ENCODE measurements at regions not wholly inside any gene's neighbourhood (a gene's known extent, or its start where the extent isn't known, plus 50 kb on each side); places are given as distances from the start of the nearest gene placed in this dataset.

DNA sequence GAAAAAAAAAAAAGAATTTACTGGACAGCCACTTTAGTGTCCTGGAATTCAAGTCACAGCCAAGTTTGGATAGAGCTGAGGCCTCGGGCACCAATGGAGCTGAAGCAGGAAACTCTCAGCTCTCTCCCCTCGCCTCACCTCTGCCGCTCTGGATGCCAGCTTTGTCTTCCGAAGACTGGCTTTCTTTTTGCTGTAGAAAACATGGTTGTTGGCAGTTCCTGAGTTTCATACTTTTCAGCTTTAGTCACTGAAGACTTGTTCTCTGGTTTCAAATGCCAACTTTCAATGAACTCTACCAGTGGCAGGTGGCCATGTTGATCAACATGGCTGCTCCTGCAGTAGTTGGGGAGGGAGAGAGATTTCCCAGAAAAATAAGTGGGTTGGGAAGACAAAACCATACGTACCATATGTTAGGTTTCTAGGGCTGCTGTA is 142.2 kb downstream of the SNX18 start:
- no peak for TF ChIP-seq POLR2AphosphoS5 (IDR thresholded peaks at IDR 0.05; ENCODE audit: low read depth, low read length)
- TF ChIP-seq FOXP2 (optimal IDR thresholded peaks at IDR 0.05; ENCODE audit: borderline replicate concordance, extremely low read depth, extremely low read length, insufficient read depth): no peak
- TF ChIP-seq SIN3A (IDR thresholded peaks at IDR 0.05; ENCODE audit: borderline replicate concordance, insufficient read depth, low read length): no peak
- TF ChIP-seq, protein P1, sequence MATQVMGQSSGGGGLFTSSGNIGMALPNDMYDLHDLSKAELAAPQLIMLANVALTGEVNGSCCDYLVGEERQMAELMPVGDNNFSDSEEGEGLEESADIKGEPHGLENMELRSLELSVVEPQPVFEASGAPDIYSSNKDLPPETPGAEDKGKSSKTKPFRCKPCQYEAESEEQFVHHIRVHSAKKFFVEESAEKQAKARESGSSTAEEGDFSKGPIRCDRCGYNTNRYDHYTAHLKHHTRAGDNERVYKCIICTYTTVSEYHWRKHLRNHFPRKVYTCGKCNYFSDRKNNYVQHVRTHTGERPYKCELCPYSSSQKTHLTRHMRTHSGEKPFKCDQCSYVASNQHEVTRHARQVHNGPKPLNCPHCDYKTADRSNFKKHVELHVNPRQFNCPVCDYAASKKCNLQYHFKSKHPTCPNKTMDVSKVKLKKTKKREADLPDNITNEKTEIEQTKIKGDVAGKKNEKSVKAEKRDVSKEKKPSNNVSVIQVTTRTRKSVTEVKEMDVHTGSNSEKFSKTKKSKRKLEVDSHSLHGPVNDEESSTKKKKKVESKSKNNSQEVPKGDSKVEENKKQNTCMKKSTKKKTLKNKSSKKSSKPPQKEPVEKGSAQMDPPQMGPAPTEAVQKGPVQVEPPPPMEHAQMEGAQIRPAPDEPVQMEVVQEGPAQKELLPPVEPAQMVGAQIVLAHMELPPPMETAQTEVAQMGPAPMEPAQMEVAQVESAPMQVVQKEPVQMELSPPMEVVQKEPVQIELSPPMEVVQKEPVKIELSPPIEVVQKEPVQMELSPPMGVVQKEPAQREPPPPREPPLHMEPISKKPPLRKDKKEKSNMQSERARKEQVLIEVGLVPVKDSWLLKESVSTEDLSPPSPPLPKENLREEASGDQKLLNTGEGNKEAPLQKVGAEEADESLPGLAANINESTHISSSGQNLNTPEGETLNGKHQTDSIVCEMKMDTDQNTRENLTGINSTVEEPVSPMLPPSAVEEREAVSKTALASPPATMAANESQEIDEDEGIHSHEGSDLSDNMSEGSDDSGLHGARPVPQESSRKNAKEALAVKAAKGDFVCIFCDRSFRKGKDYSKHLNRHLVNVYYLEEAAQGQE (IDR thresholded peaks at IDR 0.05; ENCODE audit: insufficient read depth in 1 of 2, low read depth in 2 of 2, low read length in 2 of 2): no peak
- no peak for TF ChIP-seq TAF1 (IDR thresholded peaks at IDR 0.05; ENCODE audit: borderline replicate concordance, insufficient read depth, low read length)

DNA sequence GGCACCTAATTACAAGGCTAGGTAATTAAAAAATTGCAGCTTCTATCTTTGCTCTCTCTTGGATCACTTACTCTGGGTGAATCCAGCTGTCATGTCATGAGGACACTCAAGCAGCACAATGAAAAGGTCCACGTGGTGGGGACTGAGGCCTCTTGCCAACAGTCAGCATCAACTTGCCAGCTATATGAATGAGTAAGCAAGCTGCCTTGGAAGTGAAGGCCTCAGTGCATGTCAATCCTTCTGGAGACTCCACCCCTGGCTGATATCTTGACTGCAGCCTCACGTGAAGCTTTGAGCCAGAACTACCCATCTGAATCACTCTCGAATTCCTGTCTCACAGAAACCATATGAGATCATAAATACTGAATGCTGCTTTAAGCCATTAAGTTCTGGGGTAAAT is 140.5 kb downstream of the SNX18 start:
- TF ChIP-seq, protein P1 (IDR thresholded peaks at IDR 0.05; ENCODE audit: insufficient read depth in 1 of 2, low read depth in 2 of 2, low read length in 2 of 2): no peak
- no peak for TF ChIP-seq FOXP2 (optimal IDR thresholded peaks at IDR 0.05; ENCODE audit: borderline replicate concordance, extremely low read depth, extremely low read length, insufficient read depth)
- TF ChIP-seq SIN3A (IDR thresholded peaks at IDR 0.05; ENCODE audit: borderline replicate concordance, insufficient read depth, low read length): no peak
- no peak for TF ChIP-seq TAF1 (IDR thresholded peaks at IDR 0.05; ENCODE audit: borderline replicate concordance, insufficient read depth, low read length)
- no peak for TF ChIP-seq POLR2AphosphoS5 (IDR thresholded peaks at IDR 0.05; ENCODE audit: low read depth, low read length)

DNA sequence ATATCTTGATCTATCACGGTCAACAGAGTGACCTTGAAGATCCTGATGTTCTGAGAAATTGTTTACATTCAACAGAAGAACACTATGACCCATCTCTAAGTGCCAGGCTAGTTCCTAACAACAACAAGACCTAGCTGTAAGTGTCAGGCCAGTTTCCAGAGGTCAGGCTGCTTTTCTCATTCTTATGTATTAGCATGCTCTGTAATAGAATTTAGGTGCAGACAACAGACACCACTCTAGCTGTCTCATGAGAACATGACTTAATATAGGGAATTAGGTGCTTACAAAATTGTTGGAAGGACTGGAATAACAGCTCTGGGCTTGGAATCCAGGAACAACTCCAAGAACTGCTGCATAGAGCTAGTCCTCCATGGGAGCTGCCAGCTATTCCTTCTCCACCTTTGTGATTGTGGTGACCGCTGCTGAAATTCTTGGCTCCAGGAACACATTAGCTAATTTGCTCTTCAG is 138.7 kb downstream of the SNX18 start:
- no peak for TF ChIP-seq TAF1 (IDR thresholded peaks at IDR 0.05; ENCODE audit: borderline replicate concordance, insufficient read depth, low read length)
- no peak for TF ChIP-seq POLR2AphosphoS5 (IDR thresholded peaks at IDR 0.05; ENCODE audit: low read depth, low read length)
- TF ChIP-seq FOXP2 (optimal IDR thresholded peaks at IDR 0.05; ENCODE audit: borderline replicate concordance, extremely low read depth, extremely low read length, insufficient read depth): no peak

DNA sequence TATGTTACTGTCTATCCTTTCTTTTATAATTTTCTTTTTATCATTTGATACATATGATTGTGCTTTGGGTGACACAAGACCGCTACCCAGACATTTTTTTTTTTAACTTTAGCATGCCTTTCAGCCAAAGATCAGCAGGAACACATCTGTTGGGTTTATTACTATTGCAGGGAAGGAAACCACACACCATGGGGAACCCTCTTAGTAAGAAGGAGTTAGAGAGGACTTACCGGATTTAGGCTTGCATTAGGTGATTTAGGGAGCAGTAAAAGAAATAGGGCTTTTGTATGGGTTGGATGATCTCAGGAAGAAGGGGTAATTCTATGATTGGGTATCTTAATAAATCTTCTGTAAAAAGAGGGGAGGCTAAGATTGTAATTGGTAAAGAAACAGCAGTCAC is 138.2 kb downstream of the SNX18 start:
- TF ChIP-seq FOXP2 (optimal IDR thresholded peaks at IDR 0.05; ENCODE audit: borderline replicate concordance, extremely low read depth, extremely low read length, insufficient read depth) (no peak), TAF1 (IDR thresholded peaks at IDR 0.05; ENCODE audit: borderline replicate concordance, insufficient read depth, low read length) (no peak), SIN3A (IDR thresholded peaks at IDR 0.05; ENCODE audit: borderline replicate concordance, insufficient read depth, low read length) (no peak), POLR2AphosphoS5 (IDR thresholded peaks at IDR 0.05; ENCODE audit: low read depth, low read length) (no peak)
- TF ChIP-seq, protein P1 (IDR thresholded peaks at IDR 0.05; ENCODE audit: insufficient read depth in 1 of 2, low read depth in 2 of 2, low read length in 2 of 2): no peak

DNA sequence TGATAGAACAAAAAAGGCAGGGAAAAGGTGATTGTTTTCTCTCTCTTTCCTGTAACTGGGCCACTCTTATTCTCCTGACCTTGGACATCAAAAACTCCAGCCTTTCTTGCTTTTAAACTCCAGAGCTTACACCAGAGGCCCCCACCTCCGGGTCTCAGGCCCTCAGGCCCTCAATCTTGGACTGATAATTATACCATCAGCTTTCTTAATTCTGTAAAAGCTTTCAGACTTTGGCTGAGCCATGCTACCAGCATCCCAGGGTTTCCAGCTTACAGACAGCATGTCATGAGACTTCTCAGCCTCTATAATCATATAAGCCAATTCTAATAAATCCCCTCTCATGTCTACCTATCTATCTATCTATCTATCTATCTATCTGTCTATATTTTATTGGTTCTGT is 137.7 kb downstream of the SNX18 start:
- TF ChIP-seq SIN3A (IDR thresholded peaks at IDR 0.05; ENCODE audit: borderline replicate concordance, insufficient read depth, low read length): no peak
- no peak for TF ChIP-seq FOXP2 (optimal IDR thresholded peaks at IDR 0.05; ENCODE audit: borderline replicate concordance, extremely low read depth, extremely low read length, insufficient read depth)
- TF ChIP-seq POLR2AphosphoS5 (IDR thresholded peaks at IDR 0.05; ENCODE audit: low read depth, low read length): no peak
- no peak for TF ChIP-seq TAF1 (IDR thresholded peaks at IDR 0.05; ENCODE audit: borderline replicate concordance, insufficient read depth, low read length)
- TF ChIP-seq, protein P1 (IDR thresholded peaks at IDR 0.05; ENCODE audit: insufficient read depth in 1 of 2, low read depth in 2 of 2, low read length in 2 of 2): no peak

Measured in PFSK-1 (cell line).